ENCODE measurements at regions not wholly inside any gene's neighbourhood (a gene's known extent, or its start where the extent isn't known, plus 50 kb on each side); places are given as distances from the start of the nearest gene placed in this dataset.
A peak's percentile ranks its signal among the peaks of the same experiment; 100 is the strongest.
"Not testable (repeated sequence)": the region's sequence is repeated elsewhere in the genome, so short reads cannot be mapped to it uniquely, and the experiment has no call there.

DNA sequence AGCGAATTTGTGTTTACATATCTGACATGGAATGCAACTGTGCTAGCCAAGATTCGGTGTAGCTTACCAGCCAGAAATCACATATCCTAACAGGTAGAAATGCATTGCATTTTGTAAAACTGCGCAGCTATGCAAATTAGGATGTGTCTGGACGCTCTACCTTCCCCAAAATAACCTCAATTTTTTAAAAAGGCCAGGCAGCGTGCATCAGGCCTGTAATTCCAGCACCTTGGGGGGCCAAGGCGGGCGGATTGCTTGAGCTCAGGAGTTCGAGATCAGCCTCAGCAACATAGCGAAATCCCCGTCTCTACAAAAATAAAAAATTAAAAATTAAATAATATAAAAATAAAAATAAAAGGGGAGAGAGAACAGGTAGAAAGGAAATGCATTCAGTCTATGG lies 305.0 kb downstream of the TYW1 start:
- DNase-seq, result no peak
- Histone ChIP-seq H3K9me3 (no peaks in the 10 kb centered on the region), H3K4me3 (peak overlapping the region; percentile 71 to 94), H3K4me1 (peaks cover 0 to 19% (median 12%) of the 10 kb centered on the region in 4 donors), H3K27me3 (no peaks in the 10 kb centered on the region), H3K36me3 (peaks cover 0 to 7% (median 5%) of the 10 kb centered on the region in 3 donors), H3K27ac (peak overlapping the region; percentile 95 to 99)
- TF ChIP-seq, protein P1, sequence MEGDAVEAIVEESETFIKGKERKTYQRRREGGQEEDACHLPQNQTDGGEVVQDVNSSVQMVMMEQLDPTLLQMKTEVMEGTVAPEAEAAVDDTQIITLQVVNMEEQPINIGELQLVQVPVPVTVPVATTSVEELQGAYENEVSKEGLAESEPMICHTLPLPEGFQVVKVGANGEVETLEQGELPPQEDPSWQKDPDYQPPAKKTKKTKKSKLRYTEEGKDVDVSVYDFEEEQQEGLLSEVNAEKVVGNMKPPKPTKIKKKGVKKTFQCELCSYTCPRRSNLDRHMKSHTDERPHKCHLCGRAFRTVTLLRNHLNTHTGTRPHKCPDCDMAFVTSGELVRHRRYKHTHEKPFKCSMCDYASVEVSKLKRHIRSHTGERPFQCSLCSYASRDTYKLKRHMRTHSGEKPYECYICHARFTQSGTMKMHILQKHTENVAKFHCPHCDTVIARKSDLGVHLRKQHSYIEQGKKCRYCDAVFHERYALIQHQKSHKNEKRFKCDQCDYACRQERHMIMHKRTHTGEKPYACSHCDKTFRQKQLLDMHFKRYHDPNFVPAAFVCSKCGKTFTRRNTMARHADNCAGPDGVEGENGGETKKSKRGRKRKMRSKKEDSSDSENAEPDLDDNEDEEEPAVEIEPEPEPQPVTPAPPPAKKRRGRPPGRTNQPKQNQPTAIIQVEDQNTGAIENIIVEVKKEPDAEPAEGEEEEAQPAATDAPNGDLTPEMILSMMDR (IDR thresholded peaks at IDR 0.05), result no peak
- intact Hi-C loops (cut with DNase I; ENCODE audit: low total_unique reads), result no loop called here

DNA sequence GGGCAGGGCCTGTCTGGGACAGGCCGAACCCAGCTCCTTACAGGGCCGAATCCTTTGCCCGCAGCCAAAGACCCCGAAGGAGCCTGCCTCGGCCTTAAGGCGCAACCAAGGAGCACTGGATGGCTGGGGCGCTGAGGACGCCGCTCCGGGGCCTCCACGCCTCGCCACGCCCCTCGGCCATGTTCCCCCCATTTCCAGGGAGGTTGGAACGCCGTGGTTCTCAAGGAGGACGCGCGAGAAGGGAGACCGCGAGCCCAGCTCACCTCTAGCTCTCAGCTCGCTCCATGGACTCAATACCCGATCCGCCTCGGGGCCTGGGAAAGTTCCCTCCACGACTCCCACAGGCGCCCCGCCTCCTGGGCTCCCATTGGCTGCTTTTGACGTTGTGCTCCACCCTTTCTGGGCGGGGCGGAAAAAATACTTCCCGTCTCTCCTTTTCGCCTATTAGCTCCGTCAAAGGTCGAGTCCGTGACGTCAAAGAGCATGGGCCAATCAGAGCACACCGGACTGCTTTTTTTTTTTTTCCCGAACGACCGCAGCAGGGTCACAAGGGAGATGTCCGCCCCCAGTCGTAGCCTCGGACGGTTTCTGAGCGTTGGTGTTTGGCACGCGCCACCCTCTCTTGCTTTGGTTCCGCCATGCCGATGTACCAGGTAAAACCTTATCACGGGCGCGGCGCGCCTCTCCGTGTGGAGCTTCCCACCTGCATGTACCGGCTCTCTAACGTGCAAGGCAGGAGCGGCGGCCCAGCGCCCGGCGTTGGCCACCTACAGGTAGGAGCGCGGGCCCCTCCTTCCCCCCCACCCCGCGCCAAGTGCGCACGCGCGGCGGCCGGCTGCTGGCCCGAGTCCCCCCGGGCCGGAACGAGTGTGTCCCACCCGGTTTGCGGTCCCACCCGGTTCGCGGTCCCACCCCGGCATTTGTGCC lies 305.7 kb downstream of the TYW1 start:
- TF ChIP-seq, protein P1 (IDR thresholded peaks at IDR 0.05), result peak; percentile 40 to 55
- intact Hi-C loops (cut with DNase I; ENCODE audit: low total_unique reads), result no loop called here
- H3K4me3 ChIP-seq, result peak overlapping the region; percentile 71 to 94
- H3K27me3 ChIP-seq, result no peaks in the 10 kb centered on the region
- H3K27ac ChIP-seq, result peak overlapping the region; percentile 95 to 99
- no peaks in the 10 kb centered on the region for H3K9me3 ChIP-seq
- DNase-seq, result peak; percentile 99 to 100
- peaks cover 7 to 14% (median 12%) of the 10 kb centered on the region in 3 donors for H3K36me3 ChIP-seq
- peaks cover 0 to 19% (median 12%) of the 10 kb centered on the region in 4 donors for H3K4me1 ChIP-seq

DNA sequence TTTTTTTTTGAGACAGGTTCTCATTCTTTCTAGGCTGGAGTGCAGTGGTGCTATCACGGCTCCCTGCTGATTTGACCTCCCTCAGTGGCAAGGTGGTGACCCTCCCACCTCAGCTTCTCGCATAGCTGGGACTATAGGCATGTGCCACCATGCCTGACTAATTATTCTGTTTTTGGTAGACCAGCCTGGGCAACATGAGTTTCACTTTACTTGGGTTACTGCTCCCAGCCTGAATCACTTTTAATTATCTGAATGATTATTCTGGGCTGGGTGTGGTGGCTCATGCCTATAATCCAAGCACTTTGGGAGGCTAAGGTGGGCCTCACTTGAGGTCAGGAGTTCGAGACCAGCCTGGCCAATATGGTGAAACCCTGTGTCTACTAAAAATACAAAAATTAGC lies 308.2 kb downstream of the TYW1 start:
- H3K27ac ChIP-seq; H3K27me3 ChIP-seq; H3K4me3 ChIP-seq; intact Hi-C loops (cut with DNase I; ENCODE audit: low total_unique reads); H3K9me3 ChIP-seq; DNase-seq: not testable (repeated sequence)
- peaks cover 0 to 19% (median 12%) of the 10 kb centered on the region in 4 donors for H3K4me1 ChIP-seq
- H3K36me3 ChIP-seq, result peaks cover 30 to 37% (median 37%) of the 10 kb centered on the region in 3 donors

DNA sequence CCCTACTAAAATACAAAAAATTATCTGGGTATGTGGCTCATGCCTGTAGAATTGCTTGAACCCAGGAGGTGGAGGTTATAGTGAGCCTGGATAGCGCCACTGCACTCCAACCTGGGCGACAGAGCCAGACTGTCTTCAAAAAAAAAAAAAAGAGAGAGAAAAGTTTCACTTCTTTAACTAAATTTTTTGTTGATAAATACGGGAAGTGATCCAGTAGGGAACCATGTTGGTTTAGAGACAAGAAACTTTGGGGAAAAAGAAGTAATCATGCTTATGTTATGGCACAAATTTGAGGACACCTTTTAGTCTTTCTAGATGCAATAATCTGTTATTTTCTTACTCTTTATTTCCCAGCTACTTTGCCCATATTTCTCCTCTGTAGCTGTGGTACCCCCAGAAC lies 309.7 kb downstream of the TYW1 start:
- Histone ChIP-seq H3K4me1 (peaks cover 0 to 12% (median 9%) of the 10 kb centered on the region in 4 donors), H3K36me3 (peaks cover 45 to 52% (median 50%) of the 10 kb centered on the region in 3 donors), H3K9me3 (no peaks in the 10 kb centered on the region), H3K27ac (no peak overlapping the region), H3K27me3 (no peaks in the 10 kb centered on the region), H3K4me3 (no peak overlapping the region)
- intact Hi-C loops (cut with DNase I; ENCODE audit: low total_unique reads), result no loop called here
- TF ChIP-seq, protein P1 (IDR thresholded peaks at IDR 0.05), result no peak
- DNase-seq, result no peak

DNA sequence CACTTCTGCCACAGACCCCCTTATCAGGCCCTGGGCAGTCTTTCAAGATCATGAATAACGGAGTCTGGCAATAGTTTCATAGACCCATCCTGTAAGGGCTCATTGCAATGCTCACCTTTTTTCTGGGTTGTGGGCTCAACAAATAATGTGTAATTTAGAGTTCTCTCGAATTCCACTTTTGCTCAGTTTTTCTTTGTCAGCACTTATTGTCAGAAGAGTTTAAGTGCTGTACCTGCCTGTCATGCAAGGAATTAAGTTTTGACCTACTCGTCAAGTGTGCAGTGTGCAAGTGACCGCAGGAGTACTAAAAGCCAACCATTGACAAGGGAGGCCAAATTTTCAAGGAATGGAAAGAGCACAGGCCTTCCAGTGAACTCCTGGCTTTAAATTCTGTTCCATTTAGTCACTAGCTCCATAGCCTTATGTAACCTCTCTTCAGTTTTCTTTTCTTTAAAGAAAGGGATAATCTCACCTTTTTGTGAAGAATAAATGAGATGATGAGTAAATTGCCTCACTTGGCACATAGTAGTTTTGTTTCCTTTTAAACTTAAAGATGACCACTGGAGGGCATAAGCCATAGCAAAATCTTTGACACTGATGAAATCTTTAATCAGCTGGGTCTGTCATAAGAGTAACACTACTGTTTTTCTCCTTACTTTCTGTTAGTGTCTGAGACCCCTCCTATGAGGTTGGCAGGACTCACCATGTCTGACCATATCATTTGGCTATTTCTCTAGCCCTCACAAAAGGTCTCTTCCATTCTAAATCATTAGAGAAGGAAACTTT lies 313.3 kb downstream of the TYW1 start:
- TF ChIP-seq, protein P1 (IDR thresholded peaks at IDR 0.05), result no peak
- intact Hi-C loops (cut with DNase I; ENCODE audit: low total_unique reads), result no loop called here
- Histone ChIP-seq H3K27me3 (no peaks in the 10 kb centered on the region), H3K4me3 (no peak overlapping the region), H3K36me3 (peaks cover 75 to 88% (median 78%) of the 10 kb centered on the region in 3 donors), H3K4me1 (no peaks in the 10 kb centered on the region), H3K9me3 (no peaks in the 10 kb centered on the region), H3K27ac (no peak overlapping the region)
- no peak for DNase-seq
